ENCODE measurements at regions not wholly inside any gene's neighbourhood (a gene's known extent, or its start where the extent isn't known, plus 50 kb on each side); places are given as distances from the start of the nearest gene placed in this dataset.

DNA sequence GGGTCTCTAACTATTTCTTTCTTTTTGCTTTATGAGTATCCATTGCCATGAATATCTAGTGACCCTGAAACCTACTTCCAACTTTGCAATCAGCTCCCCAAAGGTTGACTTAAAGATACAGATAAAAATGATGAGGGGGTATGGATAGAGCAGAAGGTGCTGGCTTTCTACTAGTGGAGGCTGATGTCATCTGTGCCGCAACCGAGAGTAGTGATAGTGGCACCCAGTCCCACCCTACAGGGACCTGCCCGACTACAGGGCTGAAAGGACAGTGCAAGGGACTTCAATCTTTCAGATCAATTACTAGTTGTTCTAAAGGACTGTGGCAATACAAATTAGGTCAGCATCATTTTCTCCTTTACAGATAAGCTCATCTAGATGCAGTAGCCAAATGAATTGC, 806.0 kb downstream of the VRK1 start:
- no peak overlapping the region for H3K27ac ChIP-seq (ENCODE audit: low read depth, low read length)
- no CpG with 5 or more reads among the region's 3 CpGs for WGBS (ENCODE audit: insufficient coverage)
- H3K36me3 ChIP-seq (ENCODE audit: control insufficient read depth, insufficient read depth, low read length): no peaks in the 10 kb centered on the region
- no peak overlapping the region for H3K4me3 ChIP-seq (ENCODE audit: low read depth, low read length)
- no peak for DNase-seq (ENCODE audit: low read depth in 4 of 6, low spot score in 6 of 6)
- no peaks in the 10 kb centered on the region for H3K27me3 ChIP-seq (ENCODE audit: control insufficient read depth, insufficient read depth, low read length)
- no peaks in the 10 kb centered on the region for H3K9me3 ChIP-seq (ENCODE audit: control insufficient read depth, insufficient read depth, low read length)
- H3K4me1 ChIP-seq (ENCODE audit: control insufficient read depth, insufficient read depth, low read length): no peaks in the 10 kb centered on the region

GRCh38 chr14:97604731-97605130, 807.5 kb downstream of the VRK1 start:
- Histone ChIP-seq H3K27ac (ENCODE audit: low read depth, low read length) (no peak overlapping the region), H3K27me3 (ENCODE audit: control insufficient read depth, insufficient read depth, low read length) (no peaks in the 10 kb centered on the region), H3K9me3 (ENCODE audit: control insufficient read depth, insufficient read depth, low read length) (no peaks in the 10 kb centered on the region), H3K4me1 (ENCODE audit: control insufficient read depth, insufficient read depth, low read length) (no peaks in the 10 kb centered on the region), H3K36me3 (ENCODE audit: control insufficient read depth, insufficient read depth, low read length) (no peaks in the 10 kb centered on the region), H3K4me3 (ENCODE audit: low read depth, low read length) (no peak overlapping the region)
- no peak for DNase-seq (ENCODE audit: low read depth in 4 of 6, low spot score in 6 of 6)
- 60% methylated on average over 1 of the region's 6 CpGs for WGBS (ENCODE audit: insufficient coverage)

DNA sequence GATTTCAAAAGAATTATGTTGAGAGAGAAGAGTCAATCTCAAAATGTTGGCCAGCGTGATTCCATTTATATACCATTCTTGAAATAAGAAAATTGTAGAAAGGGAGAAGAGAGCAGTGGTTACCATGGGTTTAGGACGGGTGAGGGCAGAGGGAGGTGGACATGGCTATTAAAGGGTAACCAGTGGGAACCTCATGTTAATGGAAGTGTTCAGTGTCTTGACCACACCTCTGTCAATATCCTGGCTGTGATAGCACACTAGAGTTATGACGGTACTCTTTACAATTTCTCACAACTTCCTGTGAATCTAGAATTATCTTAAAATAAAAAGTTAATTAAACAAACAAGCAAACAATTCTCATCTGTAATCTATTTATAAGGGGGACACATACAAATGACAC, 821.2 kb downstream of the VRK1 start:
- H3K9me3 ChIP-seq (ENCODE audit: control insufficient read depth, insufficient read depth, low read length): peaks cover 1% of the 10 kb centered on the region
- H3K36me3 ChIP-seq (ENCODE audit: control insufficient read depth, insufficient read depth, low read length): no peaks in the 10 kb centered on the region
- H3K27ac ChIP-seq (ENCODE audit: low read depth, low read length): no peak overlapping the region
- no peak overlapping the region for H3K4me3 ChIP-seq (ENCODE audit: low read depth, low read length)
- DNase-seq (ENCODE audit: low read depth in 4 of 6, low spot score in 6 of 6): no peak
- no peaks in the 10 kb centered on the region for H3K4me1 ChIP-seq (ENCODE audit: control insufficient read depth, insufficient read depth, low read length)
- H3K27me3 ChIP-seq (ENCODE audit: control insufficient read depth, insufficient read depth, low read length): no peaks in the 10 kb centered on the region
- 85% methylated on average over 2 of the region's 3 CpGs for WGBS (ENCODE audit: insufficient coverage)

- DNase-seq (ENCODE audit: low read depth in 4 of 6, low spot score in 6 of 6): no peak
- no peaks in the 10 kb centered on the region for H3K27me3 ChIP-seq (ENCODE audit: control insufficient read depth, insufficient read depth, low read length)
- H3K36me3 ChIP-seq (ENCODE audit: control insufficient read depth, insufficient read depth, low read length): no peaks in the 10 kb centered on the region
- WGBS (ENCODE audit: insufficient coverage): no CpG with 5 or more reads among the region's 1 CpG
- no peak overlapping the region for H3K27ac ChIP-seq (ENCODE audit: low read depth, low read length)
- H3K4me1 ChIP-seq (ENCODE audit: control insufficient read depth, insufficient read depth, low read length): no peaks in the 10 kb centered on the region
- H3K4me3 ChIP-seq (ENCODE audit: low read depth, low read length): no peak overlapping the region
- no peaks in the 10 kb centered on the region for H3K9me3 ChIP-seq (ENCODE audit: control insufficient read depth, insufficient read depth, low read length)
Observed at GRCh38 chr14:97618917-97619690, 821.9 kb downstream of the VRK1 start.

DNA sequence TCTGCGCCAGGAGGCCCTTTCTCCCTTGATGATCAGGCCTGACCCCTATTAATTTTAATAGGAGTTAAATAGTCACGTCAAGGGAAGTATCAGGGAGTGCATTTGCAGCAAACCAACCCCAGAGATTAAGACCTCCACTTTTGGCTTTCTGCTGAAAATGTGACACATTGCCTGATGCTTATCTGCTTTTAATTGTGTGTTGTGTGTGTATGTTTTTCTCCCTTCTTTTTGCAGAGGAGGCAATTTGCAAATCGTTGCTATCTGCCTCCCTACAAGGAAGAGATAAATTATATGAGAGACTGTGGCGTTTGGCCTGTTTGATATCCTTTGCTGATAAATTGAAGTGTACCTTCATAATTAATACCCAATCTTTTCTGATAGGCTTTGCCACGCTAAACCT, 822.9 kb downstream of the VRK1 start:
- Histone ChIP-seq H3K27me3 (ENCODE audit: control insufficient read depth, insufficient read depth, low read length) (no peaks in the 10 kb centered on the region), H3K27ac (ENCODE audit: low read depth, low read length) (no peak overlapping the region), H3K9me3 (ENCODE audit: control insufficient read depth, insufficient read depth, low read length) (no peaks in the 10 kb centered on the region), H3K36me3 (ENCODE audit: control insufficient read depth, insufficient read depth, low read length) (no peaks in the 10 kb centered on the region), H3K4me1 (ENCODE audit: control insufficient read depth, insufficient read depth, low read length) (no peaks in the 10 kb centered on the region), H3K4me3 (ENCODE audit: low read depth, low read length) (no peak overlapping the region)
- WGBS (ENCODE audit: insufficient coverage): no CpG with 5 or more reads among the region's 5 CpGs
- DNase-seq (ENCODE audit: low read depth in 4 of 6, low spot score in 6 of 6): no peak

- Histone ChIP-seq H3K27me3 (ENCODE audit: control insufficient read depth, insufficient read depth, low read length) (no peaks in the 10 kb centered on the region), H3K36me3 (ENCODE audit: control insufficient read depth, insufficient read depth, low read length) (no peaks in the 10 kb centered on the region), H3K4me1 (ENCODE audit: control insufficient read depth, insufficient read depth, low read length) (no peaks in the 10 kb centered on the region), H3K4me3 (ENCODE audit: low read depth, low read length) (no peak overlapping the region), H3K9me3 (ENCODE audit: control insufficient read depth, insufficient read depth, low read length) (no peaks in the 10 kb centered on the region), H3K27ac (ENCODE audit: low read depth, low read length) (no peak overlapping the region)
- no CpG with 5 or more reads among the region's 1 CpG for WGBS (ENCODE audit: insufficient coverage)
- no peak for DNase-seq (ENCODE audit: low read depth in 4 of 6, low spot score in 6 of 6)
Observed at GRCh38 chr14:97624985-97625384, 827.8 kb downstream of the VRK1 start.

GRCh38 chr14:97625477-97625876, 828.3 kb downstream of the VRK1 start:
- Histone ChIP-seq H3K27ac (ENCODE audit: low read depth, low read length) (no peak overlapping the region), H3K36me3 (ENCODE audit: control insufficient read depth, insufficient read depth, low read length) (no peaks in the 10 kb centered on the region), H3K27me3 (ENCODE audit: control insufficient read depth, insufficient read depth, low read length) (no peaks in the 10 kb centered on the region), H3K9me3 (ENCODE audit: control insufficient read depth, insufficient read depth, low read length) (no peaks in the 10 kb centered on the region), H3K4me3 (ENCODE audit: low read depth, low read length) (no peak overlapping the region), H3K4me1 (ENCODE audit: control insufficient read depth, insufficient read depth, low read length) (no peaks in the 10 kb centered on the region)
- DNase-seq (ENCODE audit: low read depth in 4 of 6, low spot score in 6 of 6): no peak
- no CpG with 5 or more reads among the region's 3 CpGs for WGBS (ENCODE audit: insufficient coverage)

GRCh38 chr14:97626088-97626487, 828.9 kb downstream of the VRK1 start:
- peak in 1 of 6 donors; percentile 85 for DNase-seq (ENCODE audit: low read depth in 4 of 6, low spot score in 6 of 6)
- H3K27me3 ChIP-seq (ENCODE audit: control insufficient read depth, insufficient read depth, low read length): no peaks in the 10 kb centered on the region
- H3K4me3 ChIP-seq (ENCODE audit: low read depth, low read length): no peak overlapping the region
- 67% methylated on average over 3 of the region's 4 CpGs for WGBS (ENCODE audit: insufficient coverage)
- no peaks in the 10 kb centered on the region for H3K9me3 ChIP-seq (ENCODE audit: control insufficient read depth, insufficient read depth, low read length)
- no peaks in the 10 kb centered on the region for H3K36me3 ChIP-seq (ENCODE audit: control insufficient read depth, insufficient read depth, low read length)
- H3K4me1 ChIP-seq (ENCODE audit: control insufficient read depth, insufficient read depth, low read length): no peaks in the 10 kb centered on the region
- no peak overlapping the region for H3K27ac ChIP-seq (ENCODE audit: low read depth, low read length)

DNA sequence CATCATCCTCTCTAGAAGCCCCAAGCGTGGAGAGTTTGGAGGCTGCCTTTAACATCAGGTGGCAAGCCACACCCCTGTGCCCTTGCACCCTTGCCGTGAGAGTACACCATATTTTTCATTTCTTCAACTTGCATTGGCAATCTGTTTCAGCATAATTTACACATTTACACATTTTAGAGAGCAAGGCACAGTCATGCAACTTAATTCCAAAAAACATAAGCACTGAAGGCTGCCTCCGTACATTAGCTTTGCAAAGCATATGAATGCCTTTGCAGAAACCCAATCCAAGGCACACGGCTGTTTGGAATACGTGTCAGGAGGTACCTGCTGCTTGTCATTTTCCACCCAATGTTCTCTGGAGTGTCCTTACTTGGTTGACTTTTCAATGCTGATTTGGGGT, 833.1 kb downstream of the VRK1 start:
- Histone ChIP-seq H3K4me1 (ENCODE audit: control insufficient read depth, insufficient read depth, low read length) (peaks cover 2% of the 10 kb centered on the region), H3K36me3 (ENCODE audit: control insufficient read depth, insufficient read depth, low read length) (no peaks in the 10 kb centered on the region), H3K27ac (ENCODE audit: low read depth, low read length) (no peak overlapping the region), H3K4me3 (ENCODE audit: low read depth, low read length) (no peak overlapping the region), H3K9me3 (ENCODE audit: control insufficient read depth, insufficient read depth, low read length) (no peaks in the 10 kb centered on the region), H3K27me3 (ENCODE audit: control insufficient read depth, insufficient read depth, low read length) (no peaks in the 10 kb centered on the region)
- 74% methylated on average over 5 of the region's 5 CpGs for WGBS (ENCODE audit: insufficient coverage)
- peak in 1 of 6 donors; percentile 53 for DNase-seq (ENCODE audit: low read depth in 4 of 6, low spot score in 6 of 6)

- Histone ChIP-seq H3K36me3 (ENCODE audit: control insufficient read depth, insufficient read depth, low read length) (no peaks in the 10 kb centered on the region), H3K4me3 (ENCODE audit: low read depth, low read length) (no peak overlapping the region), H3K9me3 (ENCODE audit: control insufficient read depth, insufficient read depth, low read length) (no peaks in the 10 kb centered on the region), H3K27me3 (ENCODE audit: control insufficient read depth, insufficient read depth, low read length) (no peaks in the 10 kb centered on the region), H3K27ac (ENCODE audit: low read depth, low read length) (no peak overlapping the region), H3K4me1 (ENCODE audit: control insufficient read depth, insufficient read depth, low read length) (peaks cover 3% of the 10 kb centered on the region)
- WGBS (ENCODE audit: insufficient coverage): 93% methylated on average over 2 of the region's 4 CpGs
- peak in 2 of 6 donors; percentile 56 to 66 for DNase-seq (ENCODE audit: low read depth in 4 of 6, low spot score in 6 of 6)
Observed at GRCh38 chr14:97633131-97633738, 836.1 kb downstream of the VRK1 start.

Measured in spinal cord (tissue), 9 donors.